Smooth muscle cell of the brain vasculature (primary cell): ENCODE measurements at regions not wholly inside any gene's neighbourhood (a gene's known extent, or its start where the extent isn't known, plus 50 kb on each side); places are given as distances from the start of the nearest gene placed in this dataset.
"Not testable (repeated sequence)": the region's sequence is repeated elsewhere in the genome, so short reads cannot be mapped to it uniquely, and the experiment has no call there.

Experiments used
- DNase-seq: peaks from one replicate; pipeline ENCODE4 v3.0.0-alpha.2; 2012; ENCODE audit warnings: low read depth, low spot score

DNA sequence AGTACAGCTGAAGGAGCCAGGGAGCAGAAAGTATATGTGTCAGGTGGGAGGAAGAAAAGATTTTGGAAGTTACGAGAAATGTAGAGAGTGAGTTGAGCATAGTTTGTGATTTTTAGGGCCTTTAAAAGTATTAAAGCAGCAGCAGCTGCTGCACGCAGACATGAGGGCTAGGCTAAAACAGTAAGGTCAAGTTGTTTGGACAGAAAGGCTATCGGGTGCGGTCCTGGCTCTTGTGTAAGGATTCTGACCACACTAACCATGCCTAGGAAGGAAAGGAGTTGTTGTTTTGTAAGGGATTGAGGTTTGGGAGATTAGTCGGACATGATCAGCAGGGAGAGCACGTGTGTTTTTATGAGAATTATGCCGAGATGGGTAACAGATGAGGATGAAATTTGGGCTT is 991.6 kb upstream of the WWC1 start:
- not testable (repeated sequence) for DNase-seq

DNA sequence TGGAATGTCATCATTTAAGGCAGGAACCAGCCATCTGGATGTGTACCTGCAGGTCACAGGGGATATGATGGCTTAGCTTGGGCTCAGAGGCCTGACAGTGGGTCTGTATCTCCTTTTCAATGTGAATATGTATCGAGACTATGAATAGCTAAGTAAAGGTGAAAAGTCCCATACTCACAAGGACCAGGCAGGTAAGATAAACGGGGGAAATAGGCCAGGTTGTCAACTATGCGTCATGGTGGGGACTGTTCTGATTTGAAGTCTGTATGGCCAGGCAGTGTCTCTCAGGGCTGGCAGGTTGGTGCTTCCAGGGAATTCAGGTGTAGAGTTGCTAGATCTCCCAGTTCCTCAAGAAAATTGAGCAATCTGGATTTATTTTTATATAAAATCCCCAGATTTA is 987.9 kb upstream of the WWC1 start:
- DNase-seq, result no peak

DNA sequence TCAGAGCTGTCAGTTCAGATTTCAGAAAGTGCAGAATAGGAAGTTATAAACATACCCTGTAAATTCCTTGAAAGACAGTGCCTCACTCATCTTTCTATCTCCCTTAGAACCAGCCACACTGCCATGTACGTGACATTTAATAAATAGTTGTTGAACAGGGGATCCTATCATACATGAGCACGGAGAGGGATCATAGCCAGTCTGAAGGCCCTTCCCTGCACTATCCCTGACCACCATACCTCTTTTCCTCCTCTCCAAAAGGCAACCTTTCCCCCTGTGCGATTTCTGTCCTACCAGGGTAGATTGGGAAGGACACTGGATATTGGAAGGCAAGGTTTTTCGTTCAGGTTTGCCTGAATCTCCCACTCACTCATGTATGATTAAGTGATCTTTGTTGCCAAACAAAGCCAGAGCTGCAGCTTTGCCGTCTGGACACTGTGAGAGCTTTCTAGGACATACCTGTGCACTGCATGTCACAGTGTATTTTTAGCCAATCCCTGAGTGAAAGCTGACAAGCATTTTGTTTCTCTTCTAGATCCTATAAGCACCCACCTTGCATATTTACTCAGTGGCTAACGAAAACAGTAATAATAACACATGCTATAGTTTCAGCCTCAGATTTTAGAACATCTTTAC is 986.5 kb upstream of the WWC1 start:
- DNase-seq, result no peak

DNA sequence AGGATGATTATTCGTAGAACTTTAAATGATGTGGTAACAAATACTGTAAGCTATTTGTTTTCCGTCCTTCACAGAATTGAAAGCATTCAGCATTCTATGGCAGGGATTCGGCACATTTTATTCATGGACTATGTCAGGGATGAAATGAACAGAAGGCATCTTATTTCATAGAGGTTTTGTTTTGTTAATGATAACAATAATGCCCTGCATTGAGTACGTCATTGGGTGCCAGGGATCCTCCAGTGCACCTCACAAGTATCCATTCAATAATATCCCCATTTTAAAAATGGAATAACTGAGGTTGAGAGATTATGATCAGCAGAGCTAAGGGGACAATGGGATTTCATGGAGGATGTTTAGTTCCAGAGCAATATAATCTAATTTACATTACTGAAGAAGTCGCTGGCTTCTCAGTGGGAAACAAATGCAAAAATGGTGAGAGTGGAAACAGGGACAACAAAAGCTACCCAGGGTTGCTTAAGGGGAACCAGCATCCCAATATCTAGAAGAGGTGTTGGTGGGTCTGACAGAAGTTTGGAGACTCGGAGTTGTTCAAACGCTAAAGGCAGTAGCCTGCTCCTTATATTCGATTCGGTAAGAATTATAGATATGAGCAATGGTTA is 985.7 kb upstream of the WWC1 start:
- DNase-seq, result no peak

DNA sequence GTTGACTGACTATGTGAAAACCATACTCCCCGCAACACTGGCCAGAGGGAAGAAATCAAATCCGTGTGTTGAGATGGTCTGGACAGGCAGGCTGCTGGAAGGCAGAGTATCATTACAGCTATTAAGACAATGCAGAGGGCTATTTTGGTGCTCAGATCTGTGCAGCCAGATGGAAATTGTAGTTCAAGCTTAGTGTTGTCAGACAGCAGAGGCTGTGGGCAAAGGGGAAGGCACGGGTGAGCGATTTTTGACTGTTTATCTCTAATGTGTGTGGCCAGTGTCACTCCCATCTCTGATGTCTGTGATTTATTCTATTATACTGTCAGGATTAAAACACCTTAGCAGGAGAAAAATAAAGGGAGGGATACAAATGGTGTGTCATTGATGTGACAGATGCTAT is 984.4 kb upstream of the WWC1 start:
- DNase-seq, result no peak

GRCh38 chr5:167308466-167308865 is 983.0 kb upstream of the WWC1 start:
- no peak for DNase-seq

DNA sequence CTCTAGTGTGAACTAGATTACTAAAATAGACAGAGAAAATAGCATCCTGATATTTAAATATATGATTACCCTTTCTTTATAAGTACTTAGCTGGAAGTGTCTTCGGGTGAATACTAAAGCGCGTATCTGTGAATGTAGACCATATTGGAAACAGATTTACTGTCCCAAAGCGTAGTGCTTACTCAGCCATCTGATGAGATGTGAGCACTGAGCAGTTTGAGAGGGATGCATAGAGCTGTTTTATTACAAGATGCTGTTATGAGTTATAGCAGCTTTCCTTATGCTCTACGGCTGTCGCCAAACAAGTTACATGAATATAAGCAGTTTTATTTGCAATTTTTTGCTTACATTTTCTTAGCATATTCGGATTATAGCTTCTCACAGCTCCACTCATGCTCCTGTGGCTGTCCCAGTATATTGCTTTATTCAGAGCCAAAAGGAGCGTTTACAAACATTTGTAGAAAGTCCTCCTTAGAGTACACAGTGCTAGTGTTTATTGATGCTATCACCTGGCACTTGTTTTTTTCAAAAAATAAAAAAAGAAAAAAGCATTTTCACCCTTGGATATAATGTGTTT is 981.4 kb upstream of the WWC1 start:
- DNase-seq, result no peak

DNA sequence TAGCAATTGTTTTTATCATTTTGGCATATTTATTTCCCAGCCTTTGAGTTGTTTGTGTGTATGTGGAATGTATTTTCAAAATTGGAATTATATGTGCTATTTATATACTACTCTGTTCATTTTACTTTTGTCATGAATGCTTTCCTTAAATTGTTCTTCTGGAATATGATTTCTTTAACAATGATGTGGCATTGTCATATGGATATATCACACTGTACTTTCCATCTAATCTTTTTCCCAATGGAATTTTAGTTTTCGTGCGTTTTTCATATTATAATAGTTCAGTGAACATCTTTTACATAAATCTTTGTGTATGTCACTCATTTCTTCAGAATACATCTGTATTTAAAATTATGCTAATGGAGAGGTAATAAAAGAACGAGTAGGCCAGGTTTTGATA is 980.1 kb upstream of the WWC1 start:
- DNase-seq, result no peak

GRCh38 chr5:167312225-167312624 is 979.2 kb upstream of the WWC1 start:
- DNase-seq, result no peak

GRCh38 chr5:167315762-167316161 is 975.7 kb upstream of the WWC1 start:
- no peak for DNase-seq

DNA sequence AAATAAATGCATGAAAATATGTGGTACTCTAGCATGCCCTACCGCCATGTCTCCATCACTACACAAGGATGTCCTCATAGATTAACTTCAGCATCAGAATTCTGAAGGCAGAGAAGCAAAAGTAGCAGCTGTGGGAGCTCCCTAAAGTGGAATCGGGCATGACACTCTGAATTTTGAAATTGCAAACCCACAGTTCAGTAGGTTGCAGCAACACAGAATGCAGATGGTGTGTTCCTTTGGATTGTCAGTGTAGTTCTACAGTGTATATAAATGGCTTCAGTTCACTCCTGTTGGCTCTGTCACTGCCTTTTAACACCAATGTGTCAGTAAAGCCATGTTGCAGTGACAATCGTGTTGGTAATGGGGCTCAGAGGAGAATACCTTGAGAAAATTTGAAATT is 973.6 kb upstream of the WWC1 start:
- no peak for DNase-seq

DNA sequence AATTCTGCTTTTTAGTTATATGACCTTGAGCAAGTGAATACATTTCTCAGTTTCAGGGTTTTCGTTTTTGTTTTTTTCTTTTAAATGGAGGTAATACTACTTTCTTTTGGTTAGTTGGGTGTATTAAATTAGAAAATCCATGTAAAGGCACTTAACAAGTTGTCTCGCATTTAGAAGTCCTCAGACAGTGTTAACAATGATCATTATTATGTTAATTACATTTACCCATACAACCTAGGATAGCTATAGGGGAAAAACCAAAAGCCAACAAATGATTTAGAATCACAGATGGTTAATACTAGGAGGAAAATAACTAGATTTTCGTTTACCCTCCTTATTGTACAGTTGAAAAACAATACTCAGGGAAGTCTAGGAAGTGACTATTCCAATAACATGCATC is 972.2 kb upstream of the WWC1 start:
- DNase-seq, result no peak

- DNase-seq, result no peak
Measured at GRCh38 chr5:167320019-167320418, 971.4 kb upstream of the WWC1 start.

DNA sequence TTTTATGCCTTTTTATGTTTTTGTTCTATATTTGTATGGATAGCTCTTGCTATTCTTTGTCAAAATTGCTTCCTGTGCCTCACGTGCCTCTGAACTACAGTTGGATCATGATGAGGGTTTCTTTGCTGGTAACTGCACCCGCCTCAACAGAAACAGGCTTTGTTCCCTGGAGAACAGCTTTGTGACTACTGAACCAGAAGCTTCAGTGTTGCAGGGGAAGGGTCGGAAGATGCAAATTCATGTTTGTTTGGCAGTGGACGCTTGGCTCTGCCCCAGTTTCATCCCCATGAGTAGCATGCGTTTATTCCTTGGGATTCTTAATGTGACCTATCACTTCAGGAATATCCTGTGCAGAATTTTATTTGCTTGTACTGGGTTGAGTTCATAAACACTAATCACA is 959.1 kb upstream of the WWC1 start:
- DNase-seq, result no peak

GRCh38 chr5:167336161-167336560 is 955.3 kb upstream of the WWC1 start:
- DNase-seq, result no peak

GRCh38 chr5:167339205-167339604 is 952.2 kb upstream of the WWC1 start:
- DNase-seq, result no peak

DNA sequence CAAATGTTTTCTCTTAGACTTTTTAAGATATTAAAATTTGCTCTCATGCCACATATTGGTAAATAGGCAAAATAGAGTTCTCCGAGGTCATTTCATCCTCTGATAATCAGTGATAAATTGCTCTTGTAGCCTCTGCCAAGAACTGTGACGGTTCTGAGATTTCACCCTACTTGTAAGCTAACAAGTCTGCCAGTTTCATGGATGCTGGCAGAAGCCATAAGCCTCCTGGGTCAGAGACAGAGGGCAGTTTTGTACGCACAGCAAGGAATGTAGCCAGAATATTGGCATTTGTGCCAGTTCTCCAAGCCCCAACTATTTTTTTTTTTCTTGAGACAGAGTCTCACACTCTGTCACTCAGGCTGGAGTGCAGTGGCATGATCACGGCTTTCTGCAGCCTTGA is 945.0 kb upstream of the WWC1 start:
- no peak for DNase-seq

- no peak for DNase-seq
Measured at GRCh38 chr5:167348251-167348926, 943.1 kb upstream of the WWC1 start.

DNA sequence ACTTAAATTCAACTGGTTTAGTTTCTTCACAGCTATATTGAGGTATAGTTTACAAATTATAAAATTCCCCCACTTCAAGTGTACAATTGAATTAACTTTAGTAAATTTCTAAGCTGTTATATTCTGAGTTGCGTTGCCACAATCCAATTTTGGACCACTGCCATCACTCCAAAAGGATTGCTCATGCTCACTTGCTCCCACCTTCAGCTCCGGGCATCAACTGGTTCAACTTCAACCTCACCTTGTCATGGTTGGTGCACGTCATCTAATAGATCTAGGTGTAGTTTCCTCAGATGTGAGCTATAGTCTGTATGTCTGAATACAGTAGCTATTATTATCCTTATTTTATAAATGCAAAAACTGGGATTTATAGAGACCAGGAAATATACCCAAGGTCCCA is 942.5 kb upstream of the WWC1 start:
- DNase-seq, result no peak

DNA sequence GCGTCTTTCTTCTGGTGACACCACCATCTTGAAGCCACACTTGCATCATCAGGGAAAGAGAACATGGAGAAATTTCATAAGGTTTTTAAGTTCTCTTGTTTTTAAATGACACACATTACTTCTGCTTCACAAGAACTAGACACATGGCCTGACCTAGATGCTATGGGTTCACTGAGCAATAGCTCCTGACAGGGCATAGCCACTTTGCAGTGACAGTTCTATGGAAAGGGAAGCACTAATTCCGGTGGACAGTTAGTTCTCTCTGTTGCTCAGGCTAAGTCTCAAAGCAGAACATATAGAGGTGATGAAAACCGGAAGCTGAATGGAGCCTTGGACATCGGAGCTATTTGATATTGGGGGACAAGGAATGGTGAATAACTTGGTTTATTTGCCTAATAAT is 940.1 kb upstream of the WWC1 start:
- DNase-seq, result no peak

- no peak for DNase-seq
Measured at GRCh38 chr5:167352801-167353200, 938.6 kb upstream of the WWC1 start.

DNA sequence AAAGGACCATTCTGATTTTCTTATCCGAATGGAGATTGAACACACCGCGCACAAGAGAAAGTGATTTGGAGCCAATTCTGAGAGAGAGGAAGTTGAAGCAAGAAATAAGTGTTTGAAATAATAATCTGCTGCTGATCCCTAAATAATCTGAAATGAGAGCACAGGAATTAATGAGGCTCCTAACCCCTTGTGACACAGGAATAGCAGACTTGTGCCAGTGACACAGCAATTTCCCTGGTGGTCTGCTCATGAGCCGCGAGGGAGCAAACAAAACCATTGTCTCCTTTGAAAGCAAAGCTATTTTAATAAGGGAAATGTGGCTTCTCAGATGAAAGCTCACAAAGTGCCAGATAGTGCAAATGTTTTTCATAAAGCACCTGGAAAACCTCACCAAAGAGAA is 936.1 kb upstream of the WWC1 start:
- no peak for DNase-seq

DNA sequence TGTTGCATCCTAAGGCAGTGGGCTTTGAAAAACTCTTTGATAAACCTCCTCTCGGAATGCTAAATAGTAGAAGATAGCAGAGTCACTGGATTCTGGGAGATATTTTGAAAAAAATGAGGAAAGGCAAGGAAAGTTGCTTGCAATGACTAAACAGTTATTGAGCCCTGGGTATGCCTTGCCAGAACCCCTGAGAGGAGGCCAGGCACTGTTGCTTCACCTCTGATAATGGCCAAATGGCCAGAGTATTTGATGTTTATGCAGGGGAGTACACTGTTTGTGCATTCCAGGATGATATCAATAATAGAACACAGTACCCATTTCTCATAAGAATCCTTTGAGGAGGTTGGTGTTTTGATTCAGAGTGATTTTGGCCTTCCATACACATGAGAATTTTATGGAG is 935.1 kb upstream of the WWC1 start:
- DNase-seq, result no peak
